GM19372 (cell line): ENCODE measurements at regions not wholly inside any gene's neighbourhood (a gene's known extent, or its start where the extent isn't known, plus 50 kb on each side); places are given as distances from the start of the nearest gene placed in this dataset.
"Not testable (repeated sequence)": the region's sequence is repeated elsewhere in the genome, so short reads cannot be mapped to it uniquely, and the experiment has no call there.

Source experiments
- ATAC-seq: cut with Tn5 transposase; IDR thresholded peaks from one replicate; pipeline ENCODE4 v1.9.1; 2021; ENCODE audit warnings: mild to moderate bottlenecking, low read depth, moderate library complexity; ENCODE audit not compliant: unreplicated experiment

DNA sequence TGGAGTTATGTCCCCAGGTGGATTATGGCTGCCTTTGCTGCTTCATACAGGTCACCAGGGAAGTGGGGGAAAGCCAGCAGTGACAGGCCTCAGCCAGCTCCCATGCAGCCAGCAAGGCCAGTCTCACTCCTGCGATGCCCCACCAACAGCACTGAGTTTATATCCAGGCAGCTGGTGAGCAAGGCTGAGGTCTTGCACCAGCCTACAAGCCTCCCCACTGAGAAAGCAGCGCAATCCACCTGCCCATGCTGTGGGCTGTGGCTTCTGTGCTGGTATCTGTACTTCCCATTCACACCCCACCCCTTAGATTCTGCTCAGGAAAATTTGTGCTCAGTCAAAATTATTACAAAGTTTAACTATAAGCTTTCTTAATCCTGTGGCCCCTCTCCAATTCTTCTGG is 153.5 kb downstream of the HHIP start:
- no peak for ATAC-seq

GRCh38 chr4:144801731-144802130 is 155.8 kb downstream of the HHIP start:
- no peak for ATAC-seq

GRCh38 chr4:144808034-144808433 is 162.1 kb downstream of the HHIP start:
- ATAC-seq: no peak

DNA sequence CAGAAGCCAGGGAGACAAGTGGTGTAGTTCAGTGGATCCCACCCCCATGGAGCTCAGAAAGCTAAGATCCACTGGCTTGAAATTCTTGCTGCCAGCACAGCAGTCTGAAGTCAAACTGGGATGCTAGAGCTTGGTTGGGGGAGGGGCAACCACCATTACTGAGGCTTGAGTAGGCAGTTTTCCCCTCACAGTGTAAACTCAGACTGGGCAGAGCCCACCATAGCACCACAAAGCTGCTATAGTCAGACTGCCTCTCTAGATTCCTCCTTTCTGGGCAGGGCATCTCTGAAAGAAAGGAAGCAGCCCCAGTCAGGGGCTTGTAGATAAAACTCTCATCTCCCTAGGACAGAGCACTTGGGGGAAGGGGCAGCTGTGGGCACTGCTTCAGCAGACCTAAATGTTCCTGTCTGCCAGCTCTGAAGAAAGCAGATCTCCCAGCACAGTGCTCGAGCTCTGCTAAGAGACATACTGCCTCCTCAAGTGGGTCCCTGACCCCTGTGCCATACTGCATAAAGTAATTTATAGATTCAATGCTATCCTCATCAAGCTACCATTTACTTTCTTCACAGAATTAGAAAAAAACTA is 163.2 kb downstream of the HHIP start:
- ATAC-seq: no peak

DNA sequence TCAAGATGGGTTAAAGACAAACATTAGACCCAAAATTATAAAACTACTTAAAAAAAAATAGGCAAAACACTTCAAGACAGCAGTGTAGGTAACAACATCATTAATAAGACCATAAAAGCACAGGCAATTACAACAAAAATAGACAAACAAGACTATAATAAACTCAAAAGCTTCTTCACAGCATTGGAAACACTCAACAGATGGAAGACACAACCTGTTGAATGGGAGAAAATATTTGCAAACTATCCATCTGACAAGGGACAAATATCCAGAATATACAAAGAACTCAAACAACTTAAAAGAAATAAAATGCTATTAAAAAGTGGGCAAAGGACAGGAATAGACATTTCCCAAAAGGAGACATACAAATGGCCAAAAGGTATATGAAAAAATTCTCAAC is 170.7 kb downstream of the HHIP start:
- ATAC-seq: no peak

DNA sequence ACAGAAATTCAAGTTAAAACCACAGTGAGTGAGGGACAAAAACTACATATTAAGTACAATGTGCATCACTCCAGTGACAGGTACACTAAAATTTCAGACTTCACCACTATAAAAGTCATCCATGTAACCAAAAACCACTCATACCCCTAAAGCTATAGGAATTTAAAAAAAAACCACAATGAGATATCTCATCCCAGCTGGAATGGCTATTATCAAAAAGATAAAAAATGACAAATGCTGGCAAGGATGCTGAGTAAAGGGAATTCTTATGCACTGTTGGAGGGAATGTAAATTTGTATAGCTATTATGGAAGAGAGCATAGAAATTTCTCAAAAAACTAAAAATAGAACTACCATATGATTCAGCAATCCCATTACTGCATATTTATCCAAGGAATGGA is 171.1 kb downstream of the HHIP start:
- no peak for ATAC-seq

GRCh38 chr4:144818136-144818535 is 172.2 kb downstream of the HHIP start:
- no peak for ATAC-seq

- no peak for ATAC-seq
Measured at GRCh38 chr4:144819591-144819990, 173.6 kb downstream of the HHIP start.

GRCh38 chr4:144820011-144820727 is 174.2 kb downstream of the HHIP start:
- ATAC-seq: no peak

- ATAC-seq: no peak
Measured at GRCh38 chr4:144820728-144821085, 174.8 kb downstream of the HHIP start.

DNA sequence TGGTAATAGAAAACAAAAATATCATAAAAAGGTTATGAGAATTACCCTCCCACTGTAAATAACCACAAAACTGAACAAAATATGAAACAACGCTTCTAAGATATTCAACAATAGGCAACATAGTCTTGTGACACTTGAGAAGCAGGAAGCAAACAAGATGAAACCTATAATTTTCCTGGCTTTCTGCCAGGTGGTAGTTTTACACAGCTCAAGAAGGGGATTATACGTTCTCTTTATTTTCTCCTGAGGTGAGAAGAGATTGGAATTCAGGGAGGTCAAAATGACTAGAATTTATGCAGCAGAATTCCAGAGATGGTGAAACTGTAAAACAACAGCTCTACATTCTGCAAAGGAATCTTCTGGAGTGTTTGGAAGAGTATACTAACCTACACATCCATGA is 186.0 kb downstream of the HHIP start:
- ATAC-seq: no peak

- ATAC-seq: no peak
Measured at GRCh38 chr4:144845411-144845810, 199.5 kb downstream of the HHIP start.

- ATAC-seq: no peak
Measured at GRCh38 chr4:144851948-144852347, 206.0 kb downstream of the HHIP start.

GRCh38 chr4:144861471-144861870 is 215.5 kb downstream of the HHIP start:
- no peak for ATAC-seq

DNA sequence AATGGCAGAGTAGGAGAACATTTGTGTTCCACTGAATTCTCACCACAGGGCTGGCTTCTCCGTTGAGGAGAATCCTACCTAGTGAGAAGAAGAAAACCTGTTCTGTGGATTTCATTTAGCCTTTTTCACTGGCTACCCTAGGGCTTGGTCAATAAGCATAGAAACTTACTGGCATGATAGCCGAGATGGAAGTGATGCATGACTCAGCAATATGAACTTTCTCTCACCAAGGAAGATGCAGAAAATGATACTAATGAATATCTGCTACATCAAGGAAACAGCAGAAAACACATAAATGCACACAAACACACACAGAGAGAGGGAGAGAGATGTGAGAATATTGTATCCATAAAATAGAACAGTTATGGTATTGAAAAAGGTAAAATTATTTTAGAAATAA is 216.3 kb downstream of the HHIP start:
- ATAC-seq: no peak

- ATAC-seq: not testable (repeated sequence)
Measured at GRCh38 chr4:144864891-144865290, 218.9 kb downstream of the HHIP start.

- ATAC-seq: no peak
Measured at GRCh38 chr4:144868309-144868708, 222.4 kb downstream of the HHIP start.

- ATAC-seq: no peak
Measured at GRCh38 chr4:144872508-144873225, 225.3 kb downstream of the ANAPC10 start.

GRCh38 chr4:144873226-144873990 is 224.6 kb downstream of the ANAPC10 start:
- ATAC-seq: no peak

GRCh38 chr4:144894573-144894972 is 203.4 kb downstream of the ANAPC10 start:
- ATAC-seq: no peak

DNA sequence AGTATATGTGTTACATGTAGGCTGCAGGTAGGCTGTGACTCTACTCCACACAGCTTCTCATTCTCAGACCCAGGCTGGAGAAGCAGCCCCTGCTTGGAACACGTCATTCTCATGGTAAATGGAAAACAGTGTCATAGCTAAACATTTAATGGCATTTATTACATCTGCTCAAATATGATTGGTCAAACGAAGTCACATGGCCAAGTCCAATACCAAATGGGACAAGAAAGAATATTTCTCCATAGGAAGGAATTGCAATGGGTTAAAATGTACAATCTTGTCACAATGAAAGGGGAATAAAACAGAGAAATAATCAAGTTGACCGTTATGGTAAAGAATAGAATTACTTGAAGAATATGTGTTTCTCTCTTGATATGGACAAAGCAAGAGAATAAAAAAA is 198.6 kb downstream of the ANAPC10 start:
- no peak for ATAC-seq
